ENCODE measurements at regions not wholly inside any gene's neighbourhood (a gene's known extent, or its start where the extent isn't known, plus 50 kb on each side); places are given as distances from the start of the nearest gene placed in this dataset.

DNA sequence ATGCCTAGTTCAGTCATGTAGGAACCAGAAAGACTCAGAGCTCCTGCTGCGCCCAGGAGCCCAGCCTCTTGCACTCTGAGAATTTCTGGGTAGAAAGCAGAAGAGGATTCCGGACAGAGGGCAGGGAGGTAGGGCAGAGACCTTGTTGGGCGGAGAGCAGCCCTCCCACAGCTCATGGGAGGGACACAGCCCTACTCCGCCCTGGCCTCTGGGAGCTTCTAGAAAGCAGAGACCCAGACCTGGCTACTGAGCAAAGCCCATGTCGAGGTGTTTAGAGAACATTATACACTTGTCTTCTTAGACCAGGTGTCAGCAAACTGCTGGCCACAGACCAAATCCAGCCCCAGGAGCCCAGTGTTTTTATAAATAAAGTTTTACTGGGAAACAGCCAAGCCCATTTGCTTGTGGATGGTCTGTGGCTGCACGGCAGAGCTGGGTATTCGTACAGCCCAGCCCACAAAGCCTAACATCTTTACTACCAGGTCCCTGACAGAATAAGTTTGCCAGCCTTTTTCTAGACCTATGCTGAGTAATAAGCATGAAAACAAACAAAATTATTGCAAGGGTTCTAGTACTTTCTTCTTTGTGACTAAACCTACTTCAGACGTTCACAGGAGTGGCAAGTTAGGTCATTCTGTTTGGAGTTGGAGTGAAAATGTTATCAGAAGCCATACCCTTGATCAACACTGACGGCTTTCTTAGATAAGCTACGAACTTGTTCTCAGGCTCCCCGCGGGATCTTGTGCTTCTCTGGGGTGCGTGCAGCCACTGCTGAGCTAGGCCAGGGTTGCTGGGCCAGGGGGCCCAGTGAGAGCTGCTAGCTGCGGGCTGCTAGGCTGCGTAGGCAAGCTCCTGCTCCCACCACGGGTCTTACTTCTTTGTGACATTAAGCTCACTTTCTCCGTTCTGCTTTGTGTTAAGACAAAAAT, 235.1 kb upstream of the FOXQ1 start:
- Histone ChIP-seq H3K4me1 (ENCODE audit: control insufficient read depth, insufficient read depth, low read length) (peaks cover 10% of the 10 kb centered on the region), H3K9me3 (ENCODE audit: control insufficient read depth, insufficient read depth, low read length) (no peaks in the 10 kb centered on the region), H3K27ac (ENCODE audit: low read depth, low read length) (no peak overlapping the region), H3K36me3 (ENCODE audit: control insufficient read depth, insufficient read depth, low read length) (no peaks in the 10 kb centered on the region), H3K27me3 (ENCODE audit: control insufficient read depth, insufficient read depth, low read length) (no peaks in the 10 kb centered on the region), H3K4me3 (ENCODE audit: low read depth, low read length) (no peak overlapping the region)
- WGBS (ENCODE audit: insufficient coverage), result 72% methylated on average over 13 of the region's 17 CpGs
- peak in 1 of 6 donors; percentile 15 for DNase-seq (ENCODE audit: low read depth in 4 of 6, low spot score in 6 of 6)

DNA sequence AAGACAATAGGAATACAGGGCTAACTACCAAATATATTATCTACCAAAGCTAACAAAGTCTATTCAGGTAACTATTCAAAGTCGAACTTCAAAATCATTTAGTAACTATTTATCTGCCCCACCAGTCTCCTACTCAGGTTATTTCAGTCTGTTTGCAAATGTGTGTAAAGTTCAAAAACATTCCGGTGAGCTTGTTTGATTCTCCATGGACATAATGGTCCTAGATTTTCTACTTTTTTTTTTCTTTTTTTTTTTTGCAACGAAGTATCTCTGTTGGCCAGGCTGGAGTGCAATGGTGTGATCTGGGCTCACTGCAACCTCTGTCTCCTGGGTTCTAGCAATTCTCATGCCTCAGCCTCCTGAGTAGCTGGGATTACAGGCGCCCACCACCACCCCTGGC, 236.0 kb upstream of the FOXQ1 start:
- Histone ChIP-seq H3K36me3 (ENCODE audit: control insufficient read depth, insufficient read depth, low read length) (no peaks in the 10 kb centered on the region), H3K4me3 (ENCODE audit: low read depth, low read length) (no peak overlapping the region)
- 100% methylated on average over 1 of the region's 4 CpGs for WGBS (ENCODE audit: insufficient coverage)

DNA sequence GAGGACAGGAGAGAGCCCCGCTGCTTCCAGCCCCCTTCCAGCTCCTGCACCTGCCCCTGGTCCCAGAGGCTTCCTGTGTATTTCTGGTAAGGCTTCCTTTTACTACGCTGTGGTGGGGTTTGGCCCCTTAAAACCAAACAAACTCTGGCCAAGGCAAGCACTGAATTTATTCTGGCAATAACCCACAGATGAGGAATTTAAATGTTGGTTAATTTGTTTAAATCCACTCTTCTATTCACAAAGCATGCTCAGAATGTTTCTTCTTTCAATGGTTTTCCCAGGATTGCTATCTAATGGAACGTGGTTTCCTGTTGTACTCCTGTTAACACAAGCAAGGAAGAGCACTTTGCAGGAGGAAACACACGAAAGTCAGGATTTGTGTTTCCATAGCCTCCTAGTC, 236.5 kb upstream of the FOXQ1 start:
- Histone ChIP-seq H3K4me3 (ENCODE audit: low read depth, low read length) (no peak overlapping the region), H3K27me3 (ENCODE audit: control insufficient read depth, insufficient read depth, low read length) (no peaks in the 10 kb centered on the region), H3K9me3 (ENCODE audit: control insufficient read depth, insufficient read depth, low read length) (no peaks in the 10 kb centered on the region), H3K4me1 (ENCODE audit: control insufficient read depth, insufficient read depth, low read length) (peaks cover 10% of the 10 kb centered on the region), H3K36me3 (ENCODE audit: control insufficient read depth, insufficient read depth, low read length) (no peaks in the 10 kb centered on the region), H3K27ac (ENCODE audit: low read depth, low read length) (no peak overlapping the region)
- no peak for DNase-seq (ENCODE audit: low read depth in 4 of 6, low spot score in 6 of 6)
- no CpG with 5 or more reads among the region's 4 CpGs for WGBS (ENCODE audit: insufficient coverage)

More for the DNA sequence above, 236.0 kb upstream of the FOXQ1 start:
- Histone ChIP-seq H3K27ac (ENCODE audit: low read depth, low read length) (no peak overlapping the region), H3K27me3 (ENCODE audit: control insufficient read depth, insufficient read depth, low read length) (no peaks in the 10 kb centered on the region), H3K9me3 (ENCODE audit: control insufficient read depth, insufficient read depth, low read length) (no peaks in the 10 kb centered on the region), H3K4me1 (ENCODE audit: control insufficient read depth, insufficient read depth, low read length) (peaks cover 10% of the 10 kb centered on the region)
- no peak for DNase-seq (ENCODE audit: low read depth in 4 of 6, low spot score in 6 of 6)

DNA sequence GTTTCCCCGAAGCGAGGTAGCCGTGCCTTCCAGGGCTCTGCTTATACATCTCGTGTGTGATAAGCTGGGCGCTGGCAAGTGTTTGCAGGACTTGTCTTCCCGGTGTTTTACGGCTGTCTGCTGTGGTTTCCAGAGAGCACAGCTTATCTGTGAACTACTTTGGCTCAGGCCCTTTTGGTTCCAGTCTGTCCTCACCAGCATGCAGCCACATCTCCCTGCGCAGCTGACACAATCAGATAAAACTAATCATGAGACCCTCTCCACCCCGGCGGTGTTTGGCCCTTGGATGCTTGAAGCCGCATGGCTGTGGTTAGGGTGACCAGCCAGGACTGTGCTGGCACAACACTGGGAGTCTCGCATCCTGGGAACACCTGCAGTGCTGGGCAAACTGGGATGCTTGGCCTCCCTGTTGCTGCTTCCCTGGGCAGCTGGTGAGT, 241.8 kb upstream of the FOXQ1 start:
- peak in 1 of 6 donors; percentile 10 for DNase-seq (ENCODE audit: low read depth in 4 of 6, low spot score in 6 of 6)
- no peaks in the 10 kb centered on the region for H3K27me3 ChIP-seq (ENCODE audit: control insufficient read depth, insufficient read depth, low read length)
- 67% methylated on average over 12 of the region's 12 CpGs for WGBS (ENCODE audit: insufficient coverage)
- no peak overlapping the region for H3K4me3 ChIP-seq (ENCODE audit: low read depth, low read length)
- H3K9me3 ChIP-seq (ENCODE audit: control insufficient read depth, insufficient read depth, low read length), result no peaks in the 10 kb centered on the region
- no peaks in the 10 kb centered on the region for H3K4me1 ChIP-seq (ENCODE audit: control insufficient read depth, insufficient read depth, low read length)
- H3K36me3 ChIP-seq (ENCODE audit: control insufficient read depth, insufficient read depth, low read length), result no peaks in the 10 kb centered on the region
- H3K27ac ChIP-seq (ENCODE audit: low read depth, low read length), result no peak overlapping the region

GRCh38 chr6:1068905-1069304, 243.0 kb upstream of the FOXQ1 start:
- no peak for DNase-seq (ENCODE audit: low read depth in 4 of 6, low spot score in 6 of 6)
- no peaks in the 10 kb centered on the region for H3K4me1 ChIP-seq (ENCODE audit: control insufficient read depth, insufficient read depth, low read length)
- no peak overlapping the region for H3K4me3 ChIP-seq (ENCODE audit: low read depth, low read length)
- no peaks in the 10 kb centered on the region for H3K9me3 ChIP-seq (ENCODE audit: control insufficient read depth, insufficient read depth, low read length)
- H3K36me3 ChIP-seq (ENCODE audit: control insufficient read depth, insufficient read depth, low read length), result no peaks in the 10 kb centered on the region
- no peaks in the 10 kb centered on the region for H3K27me3 ChIP-seq (ENCODE audit: control insufficient read depth, insufficient read depth, low read length)
- no peak overlapping the region for H3K27ac ChIP-seq (ENCODE audit: low read depth, low read length)
- WGBS (ENCODE audit: insufficient coverage), result 96% methylated on average over 3 of the region's 7 CpGs

DNA sequence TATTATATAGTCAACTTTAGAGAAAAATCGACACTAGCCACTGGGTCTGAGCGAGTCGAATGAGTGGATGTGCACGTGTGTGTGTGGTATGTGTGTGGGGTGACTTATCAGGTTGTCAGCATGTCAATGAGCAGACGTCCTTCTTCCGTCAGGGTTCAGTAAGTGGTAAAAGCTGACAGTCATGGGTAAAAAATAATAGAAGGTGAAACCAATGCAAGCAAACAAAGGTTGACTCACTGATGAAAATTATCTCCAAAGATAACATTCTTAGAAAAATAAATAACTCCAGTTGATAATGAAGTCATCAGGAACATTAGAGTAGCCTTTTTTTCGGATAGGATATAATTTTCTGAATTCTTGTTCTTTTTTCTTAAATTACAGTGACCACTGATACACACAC, 243.8 kb upstream of the FOXQ1 start:
- no peaks in the 10 kb centered on the region for H3K9me3 ChIP-seq (ENCODE audit: control insufficient read depth, insufficient read depth, low read length)
- no peaks in the 10 kb centered on the region for H3K4me1 ChIP-seq (ENCODE audit: control insufficient read depth, insufficient read depth, low read length)
- H3K36me3 ChIP-seq (ENCODE audit: control insufficient read depth, insufficient read depth, low read length), result no peaks in the 10 kb centered on the region
- no peak overlapping the region for H3K4me3 ChIP-seq (ENCODE audit: low read depth, low read length)
- no peaks in the 10 kb centered on the region for H3K27me3 ChIP-seq (ENCODE audit: control insufficient read depth, insufficient read depth, low read length)
- WGBS (ENCODE audit: insufficient coverage), result 97% methylated on average over 5 of the region's 7 CpGs
- H3K27ac ChIP-seq (ENCODE audit: low read depth, low read length), result no peak overlapping the region
- DNase-seq (ENCODE audit: low read depth in 4 of 6, low spot score in 6 of 6), result no peak

DNA sequence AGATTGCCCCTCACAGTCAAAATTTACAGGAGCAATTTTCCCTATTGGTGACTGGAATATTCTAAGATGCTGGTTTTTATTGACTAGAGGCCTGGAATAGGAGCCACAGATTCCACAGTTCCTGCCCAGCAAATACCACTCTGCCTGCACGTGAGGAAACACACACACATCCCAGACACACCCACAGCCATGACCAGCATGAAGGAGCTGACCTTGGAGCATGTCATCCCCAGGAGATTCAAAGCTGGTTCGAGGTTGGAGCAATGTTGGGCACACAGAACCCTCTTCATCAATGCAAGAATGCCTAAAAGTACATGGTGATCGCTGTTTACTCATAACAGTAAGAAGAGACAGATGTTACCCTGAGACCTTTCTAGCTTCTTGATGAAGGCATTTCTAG, 244.6 kb upstream of the FOXQ1 start:
- H3K4me1 ChIP-seq (ENCODE audit: control insufficient read depth, insufficient read depth, low read length), result no peaks in the 10 kb centered on the region
- no peaks in the 10 kb centered on the region for H3K27me3 ChIP-seq (ENCODE audit: control insufficient read depth, insufficient read depth, low read length)
- H3K36me3 ChIP-seq (ENCODE audit: control insufficient read depth, insufficient read depth, low read length), result no peaks in the 10 kb centered on the region
- H3K27ac ChIP-seq (ENCODE audit: low read depth, low read length), result no peak overlapping the region
- no peak for DNase-seq (ENCODE audit: low read depth in 4 of 6, low spot score in 6 of 6)
- H3K9me3 ChIP-seq (ENCODE audit: control insufficient read depth, insufficient read depth, low read length), result no peaks in the 10 kb centered on the region
- H3K4me3 ChIP-seq (ENCODE audit: low read depth, low read length), result no peak overlapping the region
- 80% methylated on average over 1 of the region's 3 CpGs for WGBS (ENCODE audit: insufficient coverage)

GRCh38 chr6:1066449-1067090, 245.3 kb upstream of the FOXQ1 start:
- Histone ChIP-seq H3K27me3 (ENCODE audit: control insufficient read depth, insufficient read depth, low read length) (no peaks in the 10 kb centered on the region), H3K27ac (ENCODE audit: low read depth, low read length) (no peak overlapping the region), H3K36me3 (ENCODE audit: control insufficient read depth, insufficient read depth, low read length) (no peaks in the 10 kb centered on the region), H3K4me1 (ENCODE audit: control insufficient read depth, insufficient read depth, low read length) (no peaks in the 10 kb centered on the region), H3K4me3 (ENCODE audit: low read depth, low read length) (no peak overlapping the region), H3K9me3 (ENCODE audit: control insufficient read depth, insufficient read depth, low read length) (no peaks in the 10 kb centered on the region)
- WGBS (ENCODE audit: insufficient coverage), result 94% methylated on average over 6 of the region's 11 CpGs
- DNase-seq (ENCODE audit: low read depth in 4 of 6, low spot score in 6 of 6), result no peak

DNA sequence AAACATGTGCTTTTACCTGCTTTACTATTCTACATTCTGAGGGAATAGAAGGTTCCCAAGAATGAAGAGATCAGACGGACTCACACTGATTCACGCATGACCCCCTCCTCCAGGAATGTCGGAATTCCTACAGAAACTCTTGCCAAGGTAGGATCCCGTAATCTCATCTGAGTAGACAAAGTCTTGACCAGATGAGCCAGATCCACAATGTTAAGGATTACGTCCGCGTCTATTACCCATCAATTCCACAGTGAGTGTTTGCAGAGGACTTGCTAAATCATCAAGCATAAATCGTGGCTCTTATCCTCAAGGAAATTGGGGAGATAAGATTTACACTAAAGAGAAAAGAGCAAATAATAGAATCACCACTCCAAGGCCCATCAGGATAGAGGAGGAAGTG, 245.9 kb upstream of the FOXQ1 start:
- no peak for DNase-seq (ENCODE audit: low read depth in 4 of 6, low spot score in 6 of 6)
- no peaks in the 10 kb centered on the region for H3K27me3 ChIP-seq (ENCODE audit: control insufficient read depth, insufficient read depth, low read length)
- WGBS (ENCODE audit: insufficient coverage), result 94% methylated on average over 4 of the region's 8 CpGs

More for the DNA sequence above, 245.9 kb upstream of the FOXQ1 start:
- no peaks in the 10 kb centered on the region for H3K9me3 ChIP-seq (ENCODE audit: control insufficient read depth, insufficient read depth, low read length)
- H3K4me1 ChIP-seq (ENCODE audit: control insufficient read depth, insufficient read depth, low read length), result no peaks in the 10 kb centered on the region
- no peak overlapping the region for H3K4me3 ChIP-seq (ENCODE audit: low read depth, low read length)
- H3K36me3 ChIP-seq (ENCODE audit: control insufficient read depth, insufficient read depth, low read length), result no peaks in the 10 kb centered on the region
- H3K27ac ChIP-seq (ENCODE audit: low read depth, low read length), result no peak overlapping the region

Measured in spinal cord (tissue), 9 donors.